Prostate gland (tissue), 2 donors: ENCODE measurements at regions not wholly inside any gene's neighbourhood (a gene's known extent, or its start where the extent isn't known, plus 50 kb on each side); places are given as distances from the start of the nearest gene placed in this dataset.

Experiments
- CTCF ChIP-seq, 4 experiments: fragments of 200-600 bp in 2 of 4; fragments of 450-650 bp in 2 of 4; sonication (generic) in 2 of 4; IDR thresholded peaks; 1 replicate in 3 of 4; 2 replicates in 1 of 4; pipeline ENCODE4 v1.5.1; 2016 to 2019; ENCODE audit warnings: antibody characterized with exemption in 4 of 4, mild to moderate bottlenecking in 2 of 4, moderate library complexity in 2 of 4
- POLR2A ChIP-seq: fragments of 450-650 bp; IDR thresholded peaks from one replicate; pipeline ENCODE4 v1.6.1; 2016; ENCODE audit warnings: antibody characterized with exemption, mild to moderate bottlenecking
- POLR2AphosphoS5 ChIP-seq: sonication (generic); formaldehyde crosslinking; IDR thresholded peaks from one replicate; pipeline ENCODE4 v1.6.1; 2017; ENCODE audit warnings: antibody characterized with exemption

- no peak for TF ChIP-seq CTCF (IDR thresholded peaks at IDR 0.05)
- TF ChIP-seq POLR2A = no peak
- no peak for TF ChIP-seq POLR2AphosphoS5
These were observed 743.8 kb upstream of the SLC10A2 start for GRCh38 chr13:103810026-103810425.
